Mucosa of rectum (tissue), 2 donors: ENCODE measurements at regions not wholly inside any gene's neighbourhood (a gene's known extent, or its start where the extent isn't known, plus 50 kb on each side); places are given as distances from the start of the nearest gene placed in this dataset.

ENCODE experiments used
- H3K27ac ChIP-seq, 2 donors: one replicate each; pipeline ENCODE4 v1.7.0; 2013; ENCODE audit warnings: inconsistent platforms in 2 of 2, low read depth in 2 of 2, low read length in 2 of 2
- H3K27me3 ChIP-seq, 2 donors: one replicate each; pipeline ENCODE4 v1.7.0; 2013; ENCODE audit warnings: low read length in 2 of 2; ENCODE audit not compliant: control insufficient read depth in 2 of 2, insufficient read depth in 2 of 2
- H3K36me3 ChIP-seq, 2 donors: one replicate each; pipeline ENCODE4 v1.7.0; 2013; ENCODE audit warnings: low read length in 2 of 2; ENCODE audit not compliant: control insufficient read depth in 2 of 2, insufficient read depth in 2 of 2
- H3K4me1 ChIP-seq, 2 donors: one replicate each; pipeline ENCODE4 v1.7.0; 2013; ENCODE audit warnings: low read length in 2 of 2, mild to moderate bottlenecking in 1 of 2; ENCODE audit not compliant: control insufficient read depth in 2 of 2, insufficient read depth in 2 of 2
- H3K4me3 ChIP-seq, 2 donors: one replicate each; pipeline ENCODE4 v1.7.0; 2013; ENCODE audit warnings: low read length in 2 of 2
- H3K9ac ChIP-seq, 2 donors: one replicate each; pipeline ENCODE4 v1.7.0; 2013; ENCODE audit warnings: low read length in 2 of 2, low read depth in 1 of 2, mild to moderate bottlenecking in 1 of 2
- H3K9me3 ChIP-seq, 2 donors: one replicate each; pipeline ENCODE4 v1.7.0; 2013; ENCODE audit warnings: low read length in 2 of 2; ENCODE audit not compliant: control insufficient read depth in 2 of 2
- donor health status: healthy.
- donor health status: Normal muscosa, but diverticular disease.

GRCh38 chr6:3612341-3613041, 139.0 kb downstream of the PXDC1 start:
- H3K27me3 ChIP-seq: peaks cover 0 to 2% of the 10 kb centered on the region in 2 donors
- H3K9me3 ChIP-seq: no peaks in the 10 kb centered on the region
- H3K9ac ChIP-seq: no peak overlapping the region
- H3K36me3 ChIP-seq: no peaks in the 10 kb centered on the region
- no peaks in the 10 kb centered on the region for H3K4me1 ChIP-seq
- no peak overlapping the region for H3K27ac ChIP-seq
- H3K4me3 ChIP-seq: no peak overlapping the region

DNA sequence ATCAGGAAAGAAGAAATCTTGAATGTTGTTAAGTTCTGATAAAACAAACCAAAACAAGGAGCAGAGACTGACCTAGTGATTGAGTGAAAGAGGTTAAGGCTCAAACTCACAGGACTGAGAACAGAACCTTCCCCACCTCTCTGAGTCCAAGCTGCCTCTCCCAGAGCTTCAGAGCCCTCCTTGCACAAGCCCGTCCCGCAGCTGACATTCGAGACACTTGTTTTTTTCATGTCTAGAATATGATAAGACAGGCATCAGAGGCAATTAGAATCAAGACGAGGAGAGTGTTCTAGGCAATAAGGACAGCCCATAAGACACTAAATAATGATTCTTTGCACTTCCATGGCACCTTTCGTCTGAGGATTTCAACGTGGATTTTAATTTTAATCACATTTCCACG, 140.6 kb downstream of the PXDC1 start:
- no peaks in the 10 kb centered on the region for H3K36me3 ChIP-seq
- H3K9me3 ChIP-seq: no peaks in the 10 kb centered on the region
- no peak overlapping the region for H3K27ac ChIP-seq
- no peak overlapping the region for H3K4me3 ChIP-seq
- H3K27me3 ChIP-seq: no peaks in the 10 kb centered on the region
- no peaks in the 10 kb centered on the region for H3K4me1 ChIP-seq
- no peak overlapping the region for H3K9ac ChIP-seq

DNA sequence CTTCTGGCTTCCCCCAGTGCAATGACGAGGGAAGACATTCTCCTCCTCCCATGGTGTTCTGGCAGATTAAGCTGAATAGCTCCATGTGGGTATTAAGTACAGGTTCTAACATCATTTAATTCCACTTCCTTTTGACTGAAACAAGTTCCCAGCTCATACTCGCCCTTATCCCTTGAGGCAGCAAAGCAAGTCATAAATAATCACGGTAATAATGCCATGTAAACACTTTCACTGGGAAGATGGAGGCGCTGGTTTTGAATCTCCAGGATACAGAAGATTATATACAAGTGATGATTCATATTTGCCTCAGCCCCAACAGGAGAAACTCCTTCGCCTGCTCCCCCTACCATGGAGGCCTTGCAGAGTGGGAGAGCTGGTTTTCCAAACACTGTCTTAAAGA, 141.3 kb downstream of the PXDC1 start:
- no peak overlapping the region for H3K4me3 ChIP-seq
- H3K4me1 ChIP-seq: no peaks in the 10 kb centered on the region
- H3K36me3 ChIP-seq: no peaks in the 10 kb centered on the region
- no peak overlapping the region for H3K27ac ChIP-seq
- no peaks in the 10 kb centered on the region for H3K9me3 ChIP-seq
- H3K9ac ChIP-seq: no peak overlapping the region
- no peaks in the 10 kb centered on the region for H3K27me3 ChIP-seq

GRCh38 chr6:3609388-3609787, 142.1 kb downstream of the PXDC1 start:
- H3K36me3 ChIP-seq: no peaks in the 10 kb centered on the region
- no peaks in the 10 kb centered on the region for H3K9me3 ChIP-seq
- H3K27me3 ChIP-seq: peaks cover 0 to 1% of the 10 kb centered on the region in 2 donors
- H3K4me3 ChIP-seq: no peak overlapping the region
- no peaks in the 10 kb centered on the region for H3K4me1 ChIP-seq
- H3K27ac ChIP-seq: no peak overlapping the region
- H3K9ac ChIP-seq: no peak overlapping the region

DNA sequence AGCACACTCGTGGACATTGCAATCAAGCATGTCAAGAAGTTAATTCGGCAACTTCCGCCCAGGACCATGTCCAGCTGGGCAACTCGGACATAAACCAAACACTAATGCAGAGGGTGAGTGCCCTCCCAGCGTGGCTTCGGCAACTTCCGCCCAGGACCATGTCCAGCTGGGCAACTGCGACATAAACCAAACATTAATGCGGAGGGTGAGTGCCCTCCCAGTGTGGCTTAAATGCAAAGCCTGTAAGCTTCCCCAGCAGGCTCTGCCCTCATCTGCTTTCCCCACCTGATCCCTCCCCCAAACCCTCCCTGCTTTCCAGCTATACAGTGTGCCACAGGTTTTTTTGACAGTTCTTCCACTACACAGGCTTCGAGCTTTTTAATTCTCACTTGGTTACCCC, 143.4 kb downstream of the PXDC1 start:
- no peak overlapping the region for H3K4me3 ChIP-seq
- H3K36me3 ChIP-seq: no peaks in the 10 kb centered on the region
- H3K27me3 ChIP-seq: peaks cover 0 to 1% of the 10 kb centered on the region in 2 donors
- H3K27ac ChIP-seq: no peak overlapping the region
- H3K9ac ChIP-seq: no peak overlapping the region
- no peaks in the 10 kb centered on the region for H3K9me3 ChIP-seq
- H3K4me1 ChIP-seq: no peaks in the 10 kb centered on the region

DNA sequence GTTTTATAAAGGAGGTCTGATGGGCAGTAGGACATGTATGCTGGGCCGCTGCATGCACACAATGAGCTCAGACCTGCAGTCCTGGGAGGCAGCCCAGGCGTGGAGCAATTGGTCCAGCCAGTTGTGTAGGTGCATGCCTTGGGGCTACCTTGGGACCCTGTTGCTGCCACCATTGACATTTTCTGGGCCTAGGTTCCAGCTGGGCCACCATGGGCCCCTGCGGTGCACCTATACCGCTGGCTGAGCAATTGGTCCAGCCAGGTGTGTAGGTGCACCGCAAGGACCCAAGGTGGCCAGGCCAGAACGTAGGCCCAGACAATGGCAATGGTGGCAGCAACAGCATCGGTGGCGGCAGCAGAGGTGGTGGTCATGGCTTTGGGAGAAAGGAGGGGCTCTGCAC, 143.9 kb downstream of the PXDC1 start:
- Histone ChIP-seq H3K36me3 (no peaks in the 10 kb centered on the region), H3K4me1 (no peaks in the 10 kb centered on the region), H3K9ac (no peak overlapping the region), H3K4me3 (no peak overlapping the region), H3K9me3 (peaks cover 0 to 1% of the 10 kb centered on the region in 2 donors), H3K27me3 (peaks cover 0 to 1% of the 10 kb centered on the region in 2 donors), H3K27ac (no peak overlapping the region)

DNA sequence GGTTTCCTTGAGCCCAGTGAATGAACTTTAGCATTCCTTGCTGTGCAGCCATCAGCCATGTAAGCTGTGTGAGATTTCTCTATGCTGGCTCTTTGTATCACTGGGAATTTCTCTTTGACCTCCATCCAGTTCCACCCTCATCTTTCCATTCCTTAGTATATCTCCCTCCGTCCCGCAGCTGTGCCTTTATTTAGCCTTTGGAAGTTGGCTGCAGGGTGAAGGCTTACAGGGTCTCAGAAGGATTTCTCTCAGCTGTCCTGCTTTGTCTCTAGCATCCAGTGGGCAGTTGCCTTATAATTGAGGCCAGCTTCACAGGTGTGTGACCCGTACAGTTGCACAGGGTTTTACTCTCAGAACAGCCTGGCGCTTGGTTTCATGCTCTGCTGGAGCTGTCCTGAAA, 144.3 kb downstream of the PXDC1 start:
- no peaks in the 10 kb centered on the region for H3K36me3 ChIP-seq
- H3K27me3 ChIP-seq: peaks cover 0 to 1% of the 10 kb centered on the region in 2 donors
- no peak overlapping the region for H3K4me3 ChIP-seq
- H3K9ac ChIP-seq: no peak overlapping the region
- no peaks in the 10 kb centered on the region for H3K4me1 ChIP-seq
- H3K9me3 ChIP-seq: peaks cover 0 to 5% of the 10 kb centered on the region in 2 donors
- H3K27ac ChIP-seq: no peak overlapping the region

DNA sequence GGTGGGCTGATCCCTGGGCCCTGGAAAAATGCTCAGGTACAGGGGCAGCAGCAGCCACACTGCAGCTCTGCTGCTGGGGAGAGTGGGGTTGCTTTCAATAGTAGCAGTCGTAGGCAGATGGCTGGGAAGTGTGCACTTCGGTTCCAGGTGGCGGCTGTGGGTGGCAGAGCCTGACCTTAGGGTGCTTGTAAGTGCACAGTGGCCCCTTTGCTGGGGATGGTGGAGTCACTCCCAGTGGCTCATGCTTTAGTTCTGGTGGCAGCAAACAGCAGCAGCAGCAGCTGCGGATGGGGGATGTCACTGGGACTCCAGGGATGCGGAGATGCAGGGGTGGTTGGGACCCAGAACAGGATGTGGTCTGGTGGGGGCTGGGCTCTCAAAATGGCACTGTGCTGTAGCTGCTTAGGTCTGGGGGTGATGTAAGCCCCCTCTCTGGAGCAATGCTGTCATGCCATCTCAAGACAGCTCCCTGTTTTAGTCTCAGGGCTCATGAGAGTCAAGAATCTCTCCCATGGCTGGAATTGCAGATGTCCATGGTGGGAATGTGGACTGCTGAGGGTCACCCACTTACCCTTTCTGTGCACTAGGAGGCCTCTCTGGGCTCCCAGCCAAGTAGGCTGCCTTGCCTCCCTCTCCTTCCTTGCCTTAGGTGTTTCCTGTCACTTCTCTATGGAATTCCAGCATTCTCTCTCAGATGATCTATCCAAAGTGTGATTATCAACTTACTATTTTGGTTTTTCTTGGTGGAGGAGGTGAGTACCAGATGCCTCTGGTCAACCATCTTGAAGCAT, 146.7 kb upstream of the SLC22A23 start:
- no peak overlapping the region for H3K27ac ChIP-seq
- H3K9ac ChIP-seq: no peak overlapping the region
- H3K4me3 ChIP-seq: no peak overlapping the region
- H3K4me1 ChIP-seq: no peaks in the 10 kb centered on the region
- no peaks in the 10 kb centered on the region for H3K36me3 ChIP-seq
- peaks cover 0 to 1% of the 10 kb centered on the region in 2 donors for H3K27me3 ChIP-seq
- H3K9me3 ChIP-seq: peaks cover 2 to 5% of the 10 kb centered on the region in 2 donors

DNA sequence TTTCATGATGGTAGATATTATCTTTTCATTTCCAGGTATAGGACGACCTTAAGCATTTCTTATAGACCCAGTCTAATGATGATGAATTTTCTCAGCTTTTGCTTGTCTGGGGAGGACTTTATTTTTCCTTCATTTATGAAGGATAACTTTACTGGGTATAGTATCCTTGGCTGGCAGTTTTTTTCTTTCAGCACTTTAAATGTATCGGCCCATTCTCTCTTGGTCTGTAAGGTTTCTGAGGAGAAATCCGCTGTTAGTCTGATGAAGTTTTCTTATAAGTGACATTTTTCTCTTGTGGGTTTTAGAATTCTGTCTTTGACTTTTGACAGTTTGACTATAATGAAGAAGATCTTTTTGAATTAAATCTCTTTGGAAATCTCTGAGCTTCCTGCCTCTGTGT, 144.7 kb upstream of the SLC22A23 start:
- Histone ChIP-seq H3K27me3 (peaks cover 0 to 1% of the 10 kb centered on the region in 2 donors), H3K9me3 (peaks cover 2 to 5% of the 10 kb centered on the region in 2 donors), H3K4me3 (no peak overlapping the region), H3K36me3 (no peaks in the 10 kb centered on the region), H3K9ac (no peak overlapping the region), H3K27ac (no peak overlapping the region), H3K4me1 (no peaks in the 10 kb centered on the region)

- Histone ChIP-seq H3K27me3 (no peaks in the 10 kb centered on the region), H3K4me3 (no peak overlapping the region), H3K36me3 (no peaks in the 10 kb centered on the region), H3K9ac (no peak overlapping the region), H3K4me1 (no peaks in the 10 kb centered on the region), H3K9me3 (peaks cover 2 to 3% of the 10 kb centered on the region in 2 donors), H3K27ac (no peak overlapping the region)
Measured at GRCh38 chr6:3597500-3598064, 140.7 kb upstream of the SLC22A23 start.
